HG03342 (cell line): ENCODE measurements at regions not wholly inside any gene's neighbourhood (a gene's known extent, or its start where the extent isn't known, plus 50 kb on each side); places are given as distances from the start of the nearest gene placed in this dataset.

Experiments
- ATAC-seq: cut with Tn5 transposase; IDR thresholded peaks from one replicate; pipeline ENCODE4 v1.9.1; 2021; ENCODE audit warnings: mild to moderate bottlenecking, moderate library complexity; ENCODE audit not compliant: unreplicated experiment

- ATAC-seq, result no peak
Observed at GRCh38 chr20:23153696-23154341, 67.7 kb upstream of the CD93 start.

GRCh38 chr20:23152902-23153301 is 66.8 kb upstream of the CD93 start:
- ATAC-seq, result no peak

GRCh38 chr20:23152308-23152892 is 66.3 kb upstream of the CD93 start:
- ATAC-seq, result no peak

DNA sequence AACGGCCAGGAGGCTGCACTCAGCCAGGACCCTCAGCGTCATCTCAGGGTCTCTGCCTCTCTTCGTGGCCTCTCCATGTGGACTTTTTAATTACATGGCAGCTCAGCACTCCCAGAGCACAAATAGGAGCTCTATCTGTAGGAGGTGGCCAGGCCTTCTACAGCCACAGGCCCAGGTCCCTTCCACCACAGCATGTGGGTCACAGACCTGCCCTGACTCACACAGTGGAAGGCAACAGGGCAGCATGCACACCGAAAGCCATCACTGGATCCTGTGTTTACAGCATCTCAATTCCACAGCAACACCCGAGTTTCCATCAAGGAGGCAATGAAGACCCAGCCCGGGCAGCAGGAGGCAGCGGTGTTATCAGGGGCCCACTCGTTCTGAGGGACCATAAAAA is 65.8 kb upstream of the CD93 start:
- ATAC-seq, result no peak

DNA sequence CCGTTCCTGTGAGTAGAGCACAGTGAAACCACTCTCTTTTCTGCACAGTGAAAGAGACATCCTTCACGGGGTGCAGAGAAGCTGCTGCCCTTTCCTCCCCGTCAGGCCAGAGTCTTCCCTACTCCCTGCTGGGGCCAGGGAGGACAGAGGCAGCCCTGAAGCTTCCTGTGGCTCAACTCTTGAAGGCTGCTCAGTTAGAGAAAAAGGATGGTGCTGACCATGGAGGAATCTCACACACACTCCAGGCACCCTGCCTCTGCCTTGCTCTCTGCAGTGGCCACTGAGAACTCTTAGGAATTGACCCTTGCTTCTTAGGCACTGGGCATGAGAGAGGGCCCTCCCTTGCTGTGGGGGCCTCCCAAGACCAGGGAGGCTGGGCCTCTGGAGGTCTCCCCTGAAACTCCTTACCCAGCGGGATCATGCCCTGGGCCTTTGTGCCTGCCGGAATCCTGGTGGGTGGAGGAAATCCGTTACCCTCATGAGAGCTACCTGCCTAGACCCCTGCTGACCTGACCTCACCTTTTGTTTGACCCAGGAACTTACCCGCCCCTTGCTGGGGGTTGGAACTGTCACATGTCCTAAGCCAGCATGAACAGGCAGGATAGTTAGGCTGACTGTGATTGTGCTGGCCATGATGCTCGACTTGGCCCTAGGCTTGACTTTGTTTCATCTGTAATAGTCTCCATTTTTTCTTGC is 65.0 kb upstream of the CD93 start:
- no peak for ATAC-seq

DNA sequence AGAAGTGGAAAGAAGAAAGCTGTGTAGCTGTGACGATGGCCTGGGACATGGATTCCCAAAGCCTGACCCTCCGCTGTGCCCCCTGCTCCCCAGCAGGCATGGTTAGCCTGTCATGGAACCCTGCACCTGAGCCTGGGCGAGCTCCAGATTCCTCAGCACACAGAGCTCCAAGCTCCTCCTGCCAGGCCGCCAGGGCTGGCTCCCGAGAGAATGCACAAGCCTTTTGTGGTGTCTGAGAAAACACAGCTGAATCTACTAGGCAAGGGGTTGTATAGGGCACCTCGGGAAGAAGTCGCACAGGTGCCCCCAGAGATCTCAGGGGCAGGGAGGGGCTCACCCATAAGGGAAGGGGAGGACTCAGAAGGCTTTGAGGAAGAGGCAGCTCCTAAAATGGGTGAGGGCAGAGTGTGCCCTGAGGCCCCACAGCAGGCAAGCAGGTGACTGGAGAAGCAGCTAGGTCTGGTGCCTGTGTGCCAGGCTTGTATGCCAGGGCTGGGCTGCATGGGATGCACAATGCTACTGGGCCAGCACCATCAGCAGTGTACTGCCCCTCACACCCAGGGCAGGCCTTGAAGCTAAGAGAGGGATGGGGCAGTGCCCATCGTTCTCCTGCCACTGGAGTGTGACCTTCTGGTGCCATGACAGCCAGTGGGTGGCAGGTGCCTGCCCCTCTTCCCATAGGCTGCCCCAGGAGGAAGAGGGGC is 64.3 kb upstream of the CD93 start:
- ATAC-seq, result no peak

GRCh38 chr20:23149623-23150279 is 63.6 kb upstream of the CD93 start:
- no peak for ATAC-seq

DNA sequence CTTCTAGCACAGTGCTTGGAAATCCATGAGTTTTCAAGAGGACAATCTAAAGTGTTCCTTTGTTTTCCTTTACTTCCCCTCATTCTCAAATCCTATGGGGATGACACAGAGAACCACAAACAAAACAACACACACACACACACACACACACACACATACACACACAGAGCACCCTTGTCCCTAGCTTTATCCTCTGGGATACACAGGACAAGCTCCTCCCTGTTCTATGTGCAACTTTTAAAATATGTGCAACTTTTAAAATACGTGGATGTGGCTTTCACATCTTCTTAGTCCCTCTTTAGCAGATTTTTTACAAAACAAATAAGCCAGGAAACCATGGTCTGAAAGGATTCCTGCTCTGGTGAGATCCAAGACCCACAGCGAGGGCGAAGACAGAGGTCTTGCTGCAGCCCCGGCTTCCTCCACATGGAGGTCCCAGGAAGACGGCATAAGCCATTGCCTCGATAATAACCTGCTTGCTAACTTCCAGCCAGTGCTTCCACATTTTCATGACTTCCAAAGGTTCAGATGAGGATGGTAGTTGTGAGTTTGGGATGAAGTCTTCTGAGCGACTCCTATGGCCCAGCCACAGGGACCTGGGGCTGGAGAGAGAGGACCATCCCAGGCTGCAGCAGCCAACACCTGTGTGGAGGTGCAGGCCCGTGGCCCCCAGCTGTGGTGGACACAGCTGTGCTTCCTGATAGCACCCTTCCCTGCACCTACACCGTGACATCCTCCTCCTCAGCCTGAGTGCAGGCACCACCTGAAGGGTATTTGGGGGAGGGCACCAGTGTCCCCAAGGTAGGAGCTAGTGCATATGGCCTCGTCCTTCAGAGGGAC is 62.8 kb upstream of the CD93 start:
- ATAC-seq, result no peak

GRCh38 chr20:23147964-23148730 is 62.0 kb upstream of the CD93 start:
- peak; percentile 61 for ATAC-seq

DNA sequence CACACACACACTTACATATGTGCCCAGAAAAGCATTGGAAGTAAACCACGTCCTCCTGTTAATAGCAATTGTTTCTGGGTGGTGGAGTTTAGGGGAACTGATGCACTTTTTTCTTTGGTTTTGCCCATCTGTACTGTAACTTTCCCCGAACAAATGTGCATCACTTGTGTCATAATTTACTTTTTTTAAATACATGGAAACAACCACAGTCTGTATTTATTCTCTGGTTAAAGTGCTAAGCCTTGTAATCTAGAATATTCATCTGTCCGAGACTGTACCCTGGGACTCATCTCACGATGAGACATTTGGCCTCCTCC is 61.5 kb upstream of the CD93 start:
- no peak for ATAC-seq

- ATAC-seq, result no peak
Observed at GRCh38 chr20:23146857-23147637, 60.9 kb upstream of the CD93 start.

- no peak for ATAC-seq
Observed at GRCh38 chr20:23146181-23146580, 60.1 kb upstream of the CD93 start.

DNA sequence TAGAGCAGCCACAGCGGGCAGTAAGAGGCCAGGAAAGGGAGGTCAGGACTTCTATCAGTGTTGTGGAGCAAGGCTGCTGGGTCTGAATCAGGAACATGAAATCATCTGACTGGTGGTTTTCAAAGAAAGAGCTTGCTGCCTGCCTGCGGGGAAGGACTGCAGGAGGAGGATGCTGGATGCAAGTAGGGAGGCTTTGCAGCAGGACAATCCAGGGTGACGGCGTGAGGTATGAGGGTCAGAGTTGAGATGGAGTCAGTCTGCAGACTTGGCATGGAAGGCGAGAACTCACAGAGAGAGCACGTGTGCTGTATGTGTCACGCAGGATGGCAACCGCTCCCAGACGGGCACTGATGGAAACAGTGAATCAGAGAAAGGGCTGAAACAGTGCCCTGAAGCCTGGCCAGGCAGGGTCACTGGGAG is 59.2 kb upstream of the CD93 start:
- no peak for ATAC-seq

DNA sequence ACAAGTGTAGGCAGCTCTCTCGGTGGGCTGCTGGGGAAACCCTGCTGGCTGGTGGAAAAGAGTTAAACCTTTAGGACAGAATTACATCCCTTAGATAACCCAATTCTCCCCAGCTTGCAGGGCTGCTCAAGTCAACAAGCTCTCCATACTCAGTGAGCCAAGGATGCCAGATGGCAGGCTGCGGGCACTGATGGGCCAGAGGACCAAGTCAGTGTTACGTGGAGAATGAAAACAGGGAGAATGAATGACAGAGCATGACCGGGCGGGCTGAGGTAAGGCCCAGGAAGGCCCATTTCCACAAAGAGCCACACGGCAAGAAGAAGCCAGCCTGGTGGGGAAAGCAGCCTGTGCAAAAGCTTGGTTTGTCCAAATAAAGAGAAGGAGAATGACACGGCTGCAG is 58.7 kb upstream of the CD93 start:
- no peak for ATAC-seq

DNA sequence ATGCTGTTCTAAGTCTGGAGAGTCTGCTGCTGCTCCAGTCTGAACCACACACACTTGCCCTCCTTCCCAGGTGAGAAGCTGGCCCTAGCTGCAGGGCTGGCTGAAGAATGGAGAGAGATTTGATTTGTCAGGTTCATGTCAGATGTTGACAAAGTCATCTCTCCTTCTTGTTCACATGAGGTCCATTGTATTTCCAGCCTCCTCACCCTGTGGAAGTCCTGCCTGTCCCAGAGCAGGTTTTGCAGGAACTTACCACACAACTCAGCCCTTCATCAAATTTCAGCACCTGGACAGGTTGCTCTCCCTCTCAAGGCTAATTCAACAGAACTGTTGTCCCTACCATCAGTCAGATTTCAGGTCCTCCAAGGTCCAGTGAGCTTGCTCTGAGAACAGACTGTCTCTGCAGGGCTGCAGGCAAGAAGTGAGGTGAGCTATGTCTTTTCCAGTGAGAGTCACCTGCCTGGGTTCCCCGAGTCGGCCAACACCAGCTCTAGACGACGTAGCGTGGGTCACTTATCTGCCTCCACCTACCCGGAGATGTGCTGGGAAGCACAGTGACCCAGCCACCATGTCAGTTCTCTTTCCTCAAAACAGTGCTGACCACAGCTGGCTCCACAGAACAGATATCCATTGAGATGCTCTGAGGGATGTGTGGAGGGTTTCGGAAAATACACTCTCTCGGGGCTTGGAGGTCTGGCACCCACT is 58.0 kb upstream of the CD93 start:
- no peak for ATAC-seq

DNA sequence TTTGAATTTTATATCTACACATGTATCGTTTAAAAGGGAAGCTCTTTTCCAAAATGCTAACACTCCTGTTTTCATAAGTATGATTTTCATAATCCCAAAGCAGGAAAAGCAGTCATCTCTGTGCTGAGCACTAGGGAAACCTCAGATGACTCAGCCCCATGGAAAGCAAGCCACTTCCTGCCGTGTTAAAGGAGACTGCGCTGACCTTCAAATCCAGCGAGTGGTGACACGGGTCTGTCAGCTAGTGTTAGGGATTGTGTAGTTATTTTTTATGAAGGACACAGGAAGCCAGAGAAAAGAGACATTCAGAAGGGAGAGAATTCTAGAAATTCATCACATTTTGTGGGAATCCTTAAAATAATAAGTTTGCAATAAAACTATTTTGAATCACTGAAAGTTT is 57.0 kb upstream of the CD93 start:
- no peak for ATAC-seq

- peak; percentile 85 for ATAC-seq
Observed at GRCh38 chr20:23142162-23143050, 56.3 kb upstream of the CD93 start.
